ENCODE measurements at regions not wholly inside any gene's neighbourhood (a gene's known extent, or its start where the extent isn't known, plus 50 kb on each side); places are given as distances from the start of the nearest gene placed in this dataset.

DNA sequence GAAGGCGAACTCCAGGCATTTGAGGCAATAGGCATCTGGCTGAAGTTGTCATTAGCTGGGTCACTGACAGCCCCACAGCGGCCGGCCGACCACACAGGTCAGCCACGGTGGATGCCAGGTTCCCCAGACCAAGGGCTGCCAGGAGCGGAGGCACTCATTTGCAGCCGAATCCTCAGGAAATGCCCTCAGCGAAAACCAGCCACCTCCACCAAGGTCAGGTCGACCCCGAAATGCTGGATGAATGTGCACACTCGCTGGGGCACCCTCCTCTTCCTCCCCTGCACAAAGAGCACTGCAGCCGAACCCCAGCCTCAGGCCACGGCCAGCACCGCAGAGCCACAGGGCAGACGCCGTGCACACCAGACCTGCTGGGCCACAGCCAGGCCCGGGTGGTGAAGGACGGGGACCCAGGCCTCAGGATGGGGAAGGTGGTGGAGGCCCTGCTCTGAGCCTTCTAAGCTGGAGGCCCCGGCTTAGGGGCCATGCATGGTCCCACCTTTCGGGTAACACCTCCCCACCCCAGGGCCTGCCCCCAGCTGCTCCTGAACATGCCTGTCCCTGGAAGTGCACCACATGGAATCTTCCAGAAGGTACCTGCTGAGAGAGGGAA is 206.0 kb downstream of the BRD1 start:
- no peak for ATAC-seq

- no peak for ATAC-seq
Observed at GRCh38 chr22:49620666-49621065, 207.0 kb downstream of the BRD1 start.

GRCh38 chr22:49620003-49620556 is 207.6 kb downstream of the BRD1 start:
- no peak for ATAC-seq

GRCh38 chr22:49619301-49619700 is 208.4 kb downstream of the BRD1 start:
- ATAC-seq, result no peak

DNA sequence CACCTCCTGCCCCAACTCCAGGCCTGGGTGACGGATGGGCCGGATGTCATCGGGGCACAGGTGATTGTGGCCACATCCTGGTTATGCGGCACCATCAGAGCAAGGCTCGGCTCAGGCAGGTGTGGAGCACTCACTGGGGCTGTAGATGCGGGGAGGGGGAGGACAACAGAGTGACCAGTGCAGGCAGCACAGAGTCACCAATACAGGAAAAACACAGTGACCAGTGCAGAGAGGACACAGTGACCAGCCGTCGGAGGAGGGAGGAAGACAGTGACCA is 209.1 kb downstream of the BRD1 start:
- no peak for ATAC-seq

DNA sequence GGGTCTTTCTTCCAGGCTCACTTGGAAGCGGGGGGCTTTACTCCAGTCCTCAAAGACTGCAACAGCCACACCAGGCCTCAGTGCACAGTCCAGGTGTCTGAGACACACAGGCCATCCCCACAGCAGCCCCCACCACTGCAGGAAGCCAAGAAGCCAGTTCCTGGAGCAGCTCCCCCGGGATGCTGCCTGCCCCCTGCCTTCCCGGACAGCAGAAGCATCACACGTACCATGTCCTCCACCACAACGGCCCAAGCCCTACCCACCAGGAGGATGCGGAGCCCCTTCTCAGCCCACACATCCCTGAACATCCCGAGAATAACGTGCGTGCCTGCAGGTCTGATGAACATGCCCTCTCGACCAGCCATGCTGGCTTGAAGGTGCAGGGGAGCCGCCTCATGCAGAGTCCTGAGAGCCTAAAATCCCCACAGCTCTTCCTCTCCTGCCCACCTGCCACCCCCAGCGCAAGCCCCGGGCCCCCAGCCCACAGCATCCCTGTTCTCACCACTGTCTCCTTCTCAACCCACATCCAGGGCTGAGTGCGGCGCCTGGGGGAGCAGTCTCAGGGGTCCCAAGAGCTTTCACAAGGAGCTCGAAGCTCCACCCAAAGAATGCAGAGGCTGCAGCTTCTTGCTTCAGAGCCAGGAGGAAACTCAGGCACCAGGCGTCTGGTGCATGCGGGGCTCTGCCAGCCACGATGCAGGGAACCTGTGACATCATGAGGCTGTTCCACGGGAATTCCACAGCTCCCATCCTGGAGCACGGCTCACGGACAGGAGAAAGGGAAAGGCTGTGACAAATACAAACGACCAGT is 209.6 kb downstream of the BRD1 start:
- no peak for ATAC-seq

DNA sequence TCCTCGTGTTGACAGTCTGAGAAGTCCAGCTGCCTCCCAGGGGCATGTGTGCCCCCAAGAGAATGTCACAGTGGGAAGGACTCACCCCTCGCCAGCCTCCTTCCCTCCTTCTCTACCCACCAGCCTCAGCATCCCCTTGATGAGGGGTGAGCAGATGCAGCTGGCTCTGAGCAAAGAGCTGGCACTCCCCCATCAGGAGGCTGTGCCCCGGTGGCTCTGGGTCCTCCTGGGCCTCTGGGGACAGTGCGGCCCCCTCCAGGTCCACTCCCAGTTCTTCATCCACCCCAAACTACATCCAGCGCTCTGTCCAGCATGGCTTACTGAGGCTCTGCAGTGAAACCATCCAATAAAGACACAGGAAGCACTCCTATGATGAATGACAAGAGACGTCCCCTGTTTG is 210.4 kb downstream of the BRD1 start:
- ATAC-seq, result no peak

- no peak for ATAC-seq
Observed at GRCh38 chr22:49616356-49617231, 211.1 kb downstream of the BRD1 start.

- no peak for ATAC-seq
Observed at GRCh38 chr22:49614966-49615965, 212.4 kb downstream of the BRD1 start.

GRCh38 chr22:49613511-49614270 is 214.0 kb downstream of the BRD1 start:
- ATAC-seq, result no peak

- no peak for ATAC-seq
Observed at GRCh38 chr22:49613108-49613507, 214.6 kb downstream of the BRD1 start.

GRCh38 chr22:49609207-49609876 is 218.3 kb downstream of the BRD1 start:
- no peak for ATAC-seq

DNA sequence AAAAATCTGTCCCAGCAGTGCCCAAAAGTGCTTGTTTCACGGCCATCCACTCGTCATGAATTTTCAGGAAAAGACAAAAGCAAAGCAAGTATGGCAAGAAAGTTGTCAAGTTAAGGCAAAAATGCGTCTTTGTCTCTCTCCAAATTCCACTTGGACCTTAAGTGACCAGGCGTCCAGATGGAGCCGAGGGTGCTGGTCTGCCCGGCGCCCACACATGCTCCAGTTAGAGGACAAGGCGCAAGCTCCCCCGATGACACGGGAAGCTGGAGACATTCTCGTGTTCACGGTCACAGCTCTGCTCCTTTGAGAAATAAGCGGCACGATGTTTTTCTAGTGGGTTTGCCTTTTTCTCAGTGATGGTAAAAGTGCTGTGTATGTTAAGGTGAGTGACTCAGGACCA is 219.0 kb downstream of the BRD1 start:
- no peak for ATAC-seq

DNA sequence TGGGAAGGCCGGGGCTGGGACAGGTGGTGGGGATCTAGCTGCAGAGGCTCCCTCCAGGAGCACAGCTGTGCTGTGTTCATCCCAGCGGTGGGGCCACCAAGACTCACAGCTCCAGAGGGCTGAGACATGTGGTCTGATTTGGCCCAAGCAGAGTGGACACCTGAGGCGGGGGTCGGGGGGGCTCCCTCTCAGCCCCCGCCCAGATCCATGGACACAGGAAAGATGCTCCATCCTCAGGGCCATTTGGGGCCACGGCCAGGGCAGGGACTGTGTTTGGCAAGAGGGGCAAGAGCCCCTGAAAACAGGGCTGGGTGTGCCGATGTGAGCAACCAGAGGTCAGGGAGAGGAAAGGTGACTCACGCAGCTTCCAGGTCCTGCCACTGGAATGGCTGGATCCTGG is 219.4 kb downstream of the BRD1 start:
- no peak for ATAC-seq

- no peak for ATAC-seq
Observed at GRCh38 chr22:49607821-49608220, 219.9 kb downstream of the BRD1 start.

DNA sequence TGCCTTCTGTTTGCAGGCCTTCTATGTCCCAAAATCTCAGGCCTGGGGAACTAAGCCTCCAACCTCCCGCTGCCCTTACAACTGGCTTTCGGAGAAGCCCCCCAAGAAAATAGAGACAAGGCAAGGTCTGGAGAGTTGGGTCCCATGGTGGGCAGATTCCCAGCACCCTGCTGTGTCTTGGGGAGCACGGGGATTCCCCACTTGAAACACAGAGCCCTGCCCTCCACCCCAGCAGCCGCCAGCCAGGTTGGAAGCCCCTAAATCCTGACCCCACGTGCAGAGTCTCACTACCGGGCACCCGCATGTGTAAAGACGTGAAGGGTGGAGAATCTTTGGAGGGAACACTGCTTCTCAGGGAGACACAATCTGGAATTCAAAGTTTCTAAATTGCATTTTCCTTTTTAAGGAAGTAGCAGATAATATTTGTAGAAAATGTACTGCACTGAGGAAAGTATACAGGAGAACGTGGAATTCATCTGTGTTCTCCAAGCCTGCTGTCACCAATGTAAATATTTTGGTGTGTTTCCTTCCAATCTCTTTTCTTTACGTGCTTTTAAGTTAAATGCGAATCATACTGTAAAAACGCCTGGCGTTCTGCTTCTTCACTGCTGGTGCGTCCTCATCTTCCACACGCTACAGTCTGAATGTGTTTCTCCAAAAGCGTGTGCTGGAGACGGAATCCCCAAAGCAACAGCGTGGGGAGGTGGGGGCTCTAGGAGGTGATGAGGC is 220.9 kb downstream of the BRD1 start:
- no peak for ATAC-seq

- no peak for ATAC-seq
Observed at GRCh38 chr22:49604732-49605302, 222.9 kb downstream of the BRD1 start.

DNA sequence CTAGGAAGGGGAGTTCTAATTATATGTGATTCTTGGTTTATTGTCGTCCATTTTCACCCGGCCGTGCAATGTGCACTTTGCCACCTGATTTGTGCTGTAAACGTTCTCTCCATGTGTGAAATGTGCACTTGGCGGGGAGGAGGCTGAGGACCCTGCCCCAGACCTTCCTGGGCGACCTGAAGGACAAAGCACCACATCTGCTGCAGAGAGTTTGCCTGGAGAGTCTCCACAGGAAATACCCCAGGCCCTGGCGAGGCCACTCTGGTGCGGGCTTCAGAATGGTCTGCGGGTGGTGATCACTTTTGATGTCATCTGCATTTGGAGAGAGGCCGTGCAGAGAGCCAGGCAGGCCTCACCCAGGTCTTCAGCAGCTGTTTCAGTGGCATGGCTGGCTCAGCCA is 224.7 kb downstream of the BRD1 start:
- ATAC-seq, result no peak

DNA sequence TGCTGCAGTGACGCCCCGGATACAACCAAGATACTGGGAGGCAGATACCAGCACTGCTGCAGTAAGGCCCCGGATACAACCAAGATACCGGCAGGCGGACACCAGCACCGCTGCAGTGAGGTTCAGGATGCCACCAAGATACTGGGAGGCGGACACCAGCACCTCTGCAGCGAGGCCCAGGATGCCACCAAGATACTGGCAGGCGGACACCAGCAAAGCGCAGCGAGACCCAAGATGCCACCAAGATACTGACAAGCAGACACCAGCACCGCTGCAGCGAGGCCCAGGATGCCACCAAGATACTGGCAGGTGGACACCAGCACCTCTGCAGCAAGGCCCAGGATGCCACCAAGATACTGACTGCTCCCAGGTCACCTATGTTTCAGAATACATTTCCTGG is 225.2 kb downstream of the BRD1 start:
- ATAC-seq, result no peak

All from activated CD4-positive, CD25-positive, alpha-beta regulatory T cell treated with anti-CD3 and anti-CD28 coated beads, Interleukin-2, amount 50 U/mL, for 24 hours (primary cell).